PC-3 (cell line): ENCODE measurements at regions not wholly inside any gene's neighbourhood (a gene's known extent, or its start where the extent isn't known, plus 50 kb on each side); places are given as distances from the start of the nearest gene placed in this dataset.

ENCODE experiments used
- ATAC-seq: fragments of 200-7000 bp; cut with Tn5 transposase; 2 replicates; pipeline ENCODE4 v1.9.1; 2020; ENCODE audit warnings: mild to moderate bottlenecking, moderate library complexity
- BruUV-seq: library from RNA; stranded (reverse); fragments of 400-500 nt; replicated peaks from 2 replicates; lab custom pipeline; 2021; lab: Mats Ljungman, UMichigan
- CTCF ChIA-PET: fragments of 300-600 bp; sonication (Branson Sonifier 250); formaldehyde crosslinking; loops from one replicate; lab custom pipeline; 2022; ENCODE audit warnings: antibody characterized with exemption; lab: Charles Lee
- POLR2A ChIA-PET: fragments of 300-600 bp; sonication (Branson Sonifier 250); formaldehyde crosslinking; loops from one replicate; lab custom pipeline; 2022; ENCODE audit warnings: antibody characterized with exemption; ENCODE audit not compliant: unreplicated experiment; lab: Charles Lee
- DNase-seq: peaks from one replicate; pipeline ENCODE4 v3.0.0-alpha.2; 2015
- H2AFZ ChIP-seq: fragments of 300-600 bp; sonication (generic); 2 replicates; pipeline ENCODE4 v1.6.0; 2016; ENCODE audit warnings: antibody characterized with exemption, low read length
- H3F3A ChIP-seq: fragments of 300-600 bp; sonication (generic); one replicate; pipeline ENCODE4 v1.6.0; 2017; ENCODE audit warnings: antibody characterized with exemption, low read length, control low read depth, mild to moderate bottlenecking; ENCODE audit not compliant: unreplicated experiment
- H3K27ac ChIP-seq: fragments of 300-600 bp; sonication (generic); 2 replicates; pipeline ENCODE4 v1.5.1; 2016; ENCODE audit warnings: mild to moderate bottlenecking, low read length
- H3K27me3 ChIP-seq: fragments of 300-600 bp; sonication (generic); 2 replicates; pipeline ENCODE4 v1.6.1; 2016; ENCODE audit warnings: low read length, mixed read lengths
- H3K36me3 ChIP-seq: fragments of 300-600 bp; sonication (generic); 2 replicates; pipeline ENCODE4 v1.6.1; 2016; ENCODE audit warnings: low read depth, mixed run types, low read length, mixed read lengths
- H3K4me1 ChIP-seq: fragments of 300-600 bp; sonication (generic); 2 replicates; pipeline ENCODE4 v1.5.1; 2016; ENCODE audit warnings: low read length; ENCODE audit not compliant: insufficient read depth
- H3K4me2 ChIP-seq: fragments of 300-600 bp; sonication (generic); 2 replicates; pipeline ENCODE4 v1.6.0; 2016; ENCODE audit warnings: low read length
- H3K4me3 ChIP-seq: fragments of 300-600 bp; sonication (generic); 2 replicates; pipeline ENCODE4 v1.5.1; 2016; ENCODE audit warnings: mild to moderate bottlenecking, low read length, mixed read lengths
- H3K79me2 ChIP-seq: fragments of 300-600 bp; sonication (generic); 2 replicates; pipeline ENCODE4 v1.6.1; 2017; ENCODE audit warnings: low read length, mixed read lengths
- H3K9ac ChIP-seq: fragments of 300-600 bp; sonication (generic); 2 replicates; pipeline ENCODE4 v1.6.0; 2016; ENCODE audit warnings: mild to moderate bottlenecking, low read length
- H3K9me2 ChIP-seq: fragments of 300-600 bp; sonication (generic); replicated peaks from 2 replicates; pipeline ENCODE4 v1.6.1; 2016; ENCODE audit warnings: mixed run types, low read length, mixed read lengths
- H3K9me3 ChIP-seq: fragments of 300-600 bp; sonication (generic); 2 replicates; pipeline ENCODE4 v1.6.1; 2016; ENCODE audit warnings: low read length, mixed read lengths
- H4K20me1 ChIP-seq: fragments of 300-600 bp; sonication (generic); 2 replicates; pipeline ENCODE4 v1.6.1; 2016; ENCODE audit warnings: low read length, mixed read lengths
- EZH2 ChIP-seq: fragments of 300-600 bp; sonication (generic); IDR thresholded peaks from one replicate; pipeline ENCODE4 v1.6.1; 2017; ENCODE audit warnings: antibody characterized with exemption, mild to moderate bottlenecking, low read length; ENCODE audit not compliant: unreplicated experiment
- EZH2phosphoT487 ChIP-seq: fragments of 300-600 bp; sonication (generic); IDR thresholded peaks from 2 replicates; pipeline ENCODE4 v1.6.1; 2018; ENCODE audit warnings: mild to moderate bottlenecking, antibody characterized with exemption, low read length, borderline replicate concordance
- intact Hi-C: fragments of 100-400 bp; cut with micrococcal nuclease; formaldehyde crosslinking; loops from 2 replicates; pipeline ENCODE4 v1.9.0; 2023
- TF ChIP-seq, protein P1 (sequence below): fragments of 300-600 bp; sonication (generic); conservative IDR thresholded peaks from 2 replicates; pipeline ENCODE4 v1.5.1; 2017; ENCODE audit warnings: antibody characterized with exemption, low read depth, mild to moderate bottlenecking, low read length

DNA sequence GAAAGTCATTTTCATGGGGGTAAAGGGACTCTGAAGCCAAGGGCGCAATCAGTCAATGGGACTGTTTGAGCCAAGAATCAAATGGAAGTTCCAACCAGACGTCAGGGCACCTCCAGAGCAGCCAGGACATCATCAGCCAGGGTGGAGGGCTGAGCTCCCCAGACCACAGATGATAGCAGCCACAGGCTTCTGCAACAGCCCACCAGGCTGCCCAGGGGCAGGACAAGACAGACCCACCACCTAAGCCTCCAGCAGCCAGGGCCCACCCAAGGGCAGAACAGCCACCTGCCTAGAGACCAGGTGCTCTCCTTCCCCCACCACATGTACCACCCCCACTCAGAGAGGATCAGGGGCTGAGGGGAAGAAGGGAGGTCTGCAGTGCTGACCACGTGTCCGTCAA lies 53.8 kb upstream of the SLC66A3 start:
- Histone ChIP-seq H3K4me2 (no peak overlapping the region), H3K79me2 (no peaks in the 10 kb centered on the region), H3K9me3 (no peaks in the 10 kb centered on the region), H3K9me2 (no peaks in the 10 kb centered on the region), H3K9ac (no peak overlapping the region), H3F3A (no peaks in the 10 kb centered on the region), H3K36me3 (no peaks in the 10 kb centered on the region), H3K4me1 (peaks cover 17% of the 10 kb centered on the region), H3K4me3 (no peak overlapping the region), H3K27ac (no peak overlapping the region), H2AFZ (no peak overlapping the region), H4K20me1 (no peaks in the 10 kb centered on the region), H3K27me3 (no peaks in the 10 kb centered on the region)
- TF ChIP-seq, protein P1, sequence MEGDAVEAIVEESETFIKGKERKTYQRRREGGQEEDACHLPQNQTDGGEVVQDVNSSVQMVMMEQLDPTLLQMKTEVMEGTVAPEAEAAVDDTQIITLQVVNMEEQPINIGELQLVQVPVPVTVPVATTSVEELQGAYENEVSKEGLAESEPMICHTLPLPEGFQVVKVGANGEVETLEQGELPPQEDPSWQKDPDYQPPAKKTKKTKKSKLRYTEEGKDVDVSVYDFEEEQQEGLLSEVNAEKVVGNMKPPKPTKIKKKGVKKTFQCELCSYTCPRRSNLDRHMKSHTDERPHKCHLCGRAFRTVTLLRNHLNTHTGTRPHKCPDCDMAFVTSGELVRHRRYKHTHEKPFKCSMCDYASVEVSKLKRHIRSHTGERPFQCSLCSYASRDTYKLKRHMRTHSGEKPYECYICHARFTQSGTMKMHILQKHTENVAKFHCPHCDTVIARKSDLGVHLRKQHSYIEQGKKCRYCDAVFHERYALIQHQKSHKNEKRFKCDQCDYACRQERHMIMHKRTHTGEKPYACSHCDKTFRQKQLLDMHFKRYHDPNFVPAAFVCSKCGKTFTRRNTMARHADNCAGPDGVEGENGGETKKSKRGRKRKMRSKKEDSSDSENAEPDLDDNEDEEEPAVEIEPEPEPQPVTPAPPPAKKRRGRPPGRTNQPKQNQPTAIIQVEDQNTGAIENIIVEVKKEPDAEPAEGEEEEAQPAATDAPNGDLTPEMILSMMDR, result no peak
- TF ChIP-seq EZH2 (no peak), EZH2phosphoT487 (no peak)
- no TSS peak for BruUV-seq
- CTCF ChIA-PET, result no interaction called here
- no peak for ATAC-seq
- intact Hi-C loops, result no loop called here
- no peak for DNase-seq
- POLR2A ChIA-PET, result no interaction called here

DNA sequence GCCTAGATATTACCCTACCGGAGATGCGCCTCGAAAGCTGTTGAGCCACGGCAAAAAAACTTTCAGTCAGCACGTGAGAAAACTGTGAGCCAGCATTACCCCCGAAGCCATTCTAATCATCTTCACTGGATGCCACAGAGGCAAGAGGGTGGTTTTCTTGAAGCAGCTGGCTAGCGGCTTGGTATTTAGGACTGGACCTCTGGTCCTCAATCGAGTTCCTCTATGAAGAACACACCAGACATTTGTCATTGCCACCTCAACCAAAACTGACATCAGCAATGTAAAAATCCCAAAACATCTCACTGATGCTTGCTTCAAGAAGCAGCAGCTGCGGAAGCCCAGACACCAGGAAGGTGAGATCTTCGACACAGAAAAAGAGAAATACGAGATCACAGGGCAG lies 52.8 kb upstream of the SLC66A3 start:
- no peaks in the 10 kb centered on the region for H3K79me2 ChIP-seq
- H3K9me2 ChIP-seq, result no peaks in the 10 kb centered on the region
- no peak overlapping the region for H3K4me3 ChIP-seq
- no peak overlapping the region for H3K27ac ChIP-seq
- H3K9ac ChIP-seq, result no peak overlapping the region
- H3K4me2 ChIP-seq, result no peak overlapping the region
- no peaks in the 10 kb centered on the region for H3K36me3 ChIP-seq
- no peak for ATAC-seq
- no peak for TF ChIP-seq EZH2phosphoT487
- no peak for TF ChIP-seq EZH2
- TF ChIP-seq, protein P1, result no peak
- H3K4me1 ChIP-seq, result peaks cover 12% of the 10 kb centered on the region
- no TSS peak for BruUV-seq
- H2AFZ ChIP-seq, result no peak overlapping the region
- H4K20me1 ChIP-seq, result no peaks in the 10 kb centered on the region
- ChIA-PET CTCF (no interaction called here), POLR2A (no interaction called here)
- H3F3A ChIP-seq, result no peaks in the 10 kb centered on the region
- no peak for DNase-seq
- no peaks in the 10 kb centered on the region for H3K9me3 ChIP-seq
- intact Hi-C loops, result no loop called here
- no peaks in the 10 kb centered on the region for H3K27me3 ChIP-seq

DNA sequence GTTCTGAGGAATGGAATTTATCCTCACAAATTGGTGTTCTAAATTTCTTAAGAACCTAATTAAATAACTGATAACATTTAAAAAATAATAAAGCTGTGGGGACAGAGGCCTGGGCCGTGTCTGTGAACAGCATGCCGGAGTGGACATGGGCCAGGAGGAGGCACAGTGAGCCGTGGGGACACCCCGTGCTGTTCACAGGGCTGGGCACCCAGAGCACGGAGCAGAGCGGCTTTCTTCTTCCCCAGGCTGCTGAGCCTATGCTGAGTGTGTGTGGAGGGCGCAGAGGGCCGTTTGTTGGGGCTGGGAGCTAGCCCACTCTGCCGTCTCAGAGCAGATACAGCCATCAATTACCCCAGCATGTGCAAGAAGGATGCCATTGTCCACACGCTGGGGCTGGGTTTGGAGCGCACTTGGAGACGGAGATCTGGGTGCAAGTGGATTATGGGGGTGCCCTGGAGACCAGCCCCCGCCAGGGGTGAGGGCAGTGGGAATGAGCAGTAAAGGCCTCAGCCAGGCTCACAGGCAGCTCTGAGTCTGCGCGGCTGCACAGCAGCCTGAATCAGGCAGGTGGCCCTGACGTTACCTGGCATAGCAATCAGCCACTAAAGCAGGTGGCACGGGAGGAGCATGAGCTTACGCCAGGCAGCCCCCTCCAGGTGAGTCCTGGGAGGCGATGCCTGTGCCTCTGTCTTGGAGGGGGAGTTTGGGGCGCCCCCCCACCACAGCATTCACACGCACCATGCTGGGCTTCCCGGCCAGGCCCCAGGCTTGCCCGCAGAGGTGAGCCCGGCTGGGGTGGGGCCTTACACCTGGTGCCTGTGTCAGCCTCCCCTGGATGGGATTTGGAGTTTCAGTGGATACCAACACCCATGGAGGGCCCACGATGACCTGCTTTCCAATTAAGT lies 52.1 kb upstream of the SLC66A3 start:
- intact Hi-C loops, result no loop called here
- Histone ChIP-seq H3K9me3 (no peaks in the 10 kb centered on the region), H3K4me3 (no peak overlapping the region), H4K20me1 (no peaks in the 10 kb centered on the region), H3K4me1 (peaks cover 6% of the 10 kb centered on the region), H3K4me2 (no peak overlapping the region), H3K36me3 (no peaks in the 10 kb centered on the region), H3K9ac (no peak overlapping the region), H3K27ac (no peak overlapping the region), H3K27me3 (no peaks in the 10 kb centered on the region), H3K9me2 (no peaks in the 10 kb centered on the region), H3F3A (no peaks in the 10 kb centered on the region), H2AFZ (no peak overlapping the region), H3K79me2 (no peaks in the 10 kb centered on the region)
- ChIA-PET CTCF (no interaction called here), POLR2A (interaction anchor here (0.5 kb wide), 1 partner anchor 115 kb away, joined by 3 read pairs; no protein-coding TSS in a partner anchor)
- BruUV-seq, result no TSS peak
- no peak for ATAC-seq
- TF ChIP-seq EZH2 (no peak), EZH2phosphoT487 (no peak)
- TF ChIP-seq, protein P1, result no peak
- no peak for DNase-seq
